Thyroid gland (tissue), 4 donors: ENCODE measurements at regions not wholly inside any gene's neighbourhood (a gene's known extent, or its start where the extent isn't known, plus 50 kb on each side); places are given as distances from the start of the nearest gene placed in this dataset.

Source experiments
- POLR2A ChIP-seq, 2 donors: fragments of 450-650 bp; IDR thresholded peaks; one replicate each; pipeline ENCODE4 v1.6.1; 2017; ENCODE audit warnings: antibody characterized with exemption in 2 of 2, mild to moderate bottlenecking in 2 of 2, moderate library complexity in 1 of 2
- TF ChIP-seq, protein P1 (sequence below), 6 experiments: fragments of 200-600 bp in 3 of 6; fragments of 450-650 bp in 3 of 6; sonication (generic) in 3 of 6; IDR thresholded peaks; one replicate each; pipeline ENCODE4 v1.5.1; 2016 to 2019; ENCODE audit warnings: antibody characterized with exemption in 6 of 6, mild to moderate bottlenecking in 2 of 6, inconsistent platforms in 1 of 6, moderate library complexity in 1 of 6

GRCh38 chr9:747567-747966 lies 93.9 kb upstream of the DMRT1 start:
- TF ChIP-seq, protein P1, sequence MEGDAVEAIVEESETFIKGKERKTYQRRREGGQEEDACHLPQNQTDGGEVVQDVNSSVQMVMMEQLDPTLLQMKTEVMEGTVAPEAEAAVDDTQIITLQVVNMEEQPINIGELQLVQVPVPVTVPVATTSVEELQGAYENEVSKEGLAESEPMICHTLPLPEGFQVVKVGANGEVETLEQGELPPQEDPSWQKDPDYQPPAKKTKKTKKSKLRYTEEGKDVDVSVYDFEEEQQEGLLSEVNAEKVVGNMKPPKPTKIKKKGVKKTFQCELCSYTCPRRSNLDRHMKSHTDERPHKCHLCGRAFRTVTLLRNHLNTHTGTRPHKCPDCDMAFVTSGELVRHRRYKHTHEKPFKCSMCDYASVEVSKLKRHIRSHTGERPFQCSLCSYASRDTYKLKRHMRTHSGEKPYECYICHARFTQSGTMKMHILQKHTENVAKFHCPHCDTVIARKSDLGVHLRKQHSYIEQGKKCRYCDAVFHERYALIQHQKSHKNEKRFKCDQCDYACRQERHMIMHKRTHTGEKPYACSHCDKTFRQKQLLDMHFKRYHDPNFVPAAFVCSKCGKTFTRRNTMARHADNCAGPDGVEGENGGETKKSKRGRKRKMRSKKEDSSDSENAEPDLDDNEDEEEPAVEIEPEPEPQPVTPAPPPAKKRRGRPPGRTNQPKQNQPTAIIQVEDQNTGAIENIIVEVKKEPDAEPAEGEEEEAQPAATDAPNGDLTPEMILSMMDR (IDR thresholded peaks at IDR 0.05) = no peak
- TF ChIP-seq POLR2A (IDR thresholded peaks at IDR 0.05) = no peak
